DND-41 (cell line): ENCODE measurements at regions not wholly inside any gene's neighbourhood (a gene's known extent, or its start where the extent isn't known, plus 50 kb on each side); places are given as distances from the start of the nearest gene placed in this dataset.

Experiments used
- ATAC-seq: fragments of 200-7000 bp; cut with Tn5 transposase; 3 replicates; pipeline ENCODE4 v1.9.1; 2021; ENCODE audit warnings: low read depth; ENCODE audit not compliant: insufficient read depth
- DNase-seq: peaks from one replicate; pipeline ENCODE4 v3.0.0-alpha.2; 2020
- H2AFZ ChIP-seq: 2 replicates; pipeline ENCODE4 v1.6.0; 2012; ENCODE audit warnings: low read depth, low read length
- H3K27ac ChIP-seq: 2 replicates; pipeline ENCODE4 v1.5.1; 2012; ENCODE audit warnings: low read length, inconsistent platforms
- H3K27me3 ChIP-seq: fragments of 200-600 bp; sonication (generic); 2 replicates; pipeline ENCODE4 v1.6.0; 2012; ENCODE audit warnings: low read length, mild to moderate bottlenecking, inconsistent platforms; ENCODE audit not compliant: insufficient read depth, poor library complexity
- H3K36me3 ChIP-seq: 2 replicates; pipeline ENCODE4 v1.5.1; 2012; ENCODE audit warnings: low read length, inconsistent platforms; ENCODE audit not compliant: insufficient read depth
- H3K4me1 ChIP-seq: 2 replicates; pipeline ENCODE4 v1.5.1; 2012; ENCODE audit warnings: mild to moderate bottlenecking, low read length; ENCODE audit not compliant: insufficient read depth
- H3K4me2 ChIP-seq: 2 replicates; pipeline ENCODE4 v1.6.0; 2012; ENCODE audit warnings: mild to moderate bottlenecking, moderate library complexity, low read length, inconsistent platforms; ENCODE audit not compliant: insufficient read depth
- H3K4me3 ChIP-seq, 2 experiments: fragments of 200-600 bp in 1 of 2; shearing (Covaris generic) in 1 of 2; 2 replicates each; pipeline ENCODE4 v1.5.1; 2012 to 2016; ENCODE audit warnings: inconsistent platforms in 2 of 2, low read length in 2 of 2, mild to moderate bottlenecking in 2 of 2, low read depth in 1 of 2, moderate library complexity in 1 of 2
- H3K79me2 ChIP-seq: 2 replicates; pipeline ENCODE4 v1.6.0; 2012; ENCODE audit warnings: low read length, inconsistent platforms; ENCODE audit not compliant: insufficient read depth
- H3K9ac ChIP-seq: 2 replicates; pipeline ENCODE4 v1.6.0; 2012; ENCODE audit warnings: low read depth, mild to moderate bottlenecking, inconsistent platforms, low read length, moderate library complexity
- H3K9me3 ChIP-seq: 2 replicates; pipeline ENCODE4 v1.5.1; 2012; ENCODE audit warnings: low read length, moderate library complexity, mild to moderate bottlenecking, inconsistent platforms; ENCODE audit not compliant: insufficient read depth, severe bottlenecking
- H4K20me1 ChIP-seq: 2 replicates; pipeline ENCODE4 v1.6.0; 2012; ENCODE audit warnings: low read length; ENCODE audit not compliant: insufficient read depth
- CTCF ChIP-seq: IDR thresholded peaks from 2 replicates; pipeline ENCODE4 v1.5.1; 2012; ENCODE audit warnings: borderline replicate concordance, low read length, moderate library complexity, mild to moderate bottlenecking; ENCODE audit not compliant: poor library complexity, severe bottlenecking; ENCODE audit errors: extremely low read depth
- EZH2 ChIP-seq: IDR thresholded peaks from 3 replicates; pipeline ENCODE4 v1.6.1; 2012; ENCODE audit warnings: borderline replicate concordance, low read depth, mild to moderate bottlenecking, moderate library complexity, low read length, inconsistent platforms; ENCODE audit not compliant: severe bottlenecking

DNA sequence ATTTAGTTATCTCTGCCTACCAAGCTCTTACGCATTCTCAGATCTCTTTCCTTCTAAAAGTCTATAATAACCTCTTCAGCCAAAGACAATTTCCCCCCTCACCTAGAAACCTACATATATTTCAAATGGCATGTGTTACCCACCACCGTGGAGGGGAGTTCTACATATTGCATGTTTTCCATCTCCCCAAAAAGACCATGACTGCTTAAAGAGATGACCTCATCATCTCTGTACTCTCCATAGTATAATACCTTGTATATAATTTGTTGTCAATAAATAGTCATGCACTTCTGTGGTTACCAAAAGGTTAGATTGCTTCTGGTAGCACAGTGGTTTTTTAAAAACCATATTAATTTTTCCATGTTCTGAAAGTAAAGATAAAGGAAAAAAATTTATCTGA lies 148.4 kb downstream of the TBX18 start:
- Histone ChIP-seq H3K27me3 (no peaks in the 10 kb centered on the region), H3K4me2 (no peak overlapping the region), H4K20me1 (no peaks in the 10 kb centered on the region), H3K9me3 (no peaks in the 10 kb centered on the region), H3K9ac (no peak overlapping the region), H2AFZ (no peak overlapping the region), H3K79me2 (no peaks in the 10 kb centered on the region), H3K27ac (no peak overlapping the region), H3K4me3 (no peak overlapping the region), H3K36me3 (no peaks in the 10 kb centered on the region), H3K4me1 (no peaks in the 10 kb centered on the region)
- no peak for TF ChIP-seq CTCF
- TF ChIP-seq EZH2, result no peak
- DNase-seq (no peak), ATAC-seq (no peak)

GRCh38 chr6:84615113-84615850 lies 149.1 kb downstream of the TBX18 start:
- no peaks in the 10 kb centered on the region for H3K4me1 ChIP-seq
- no peaks in the 10 kb centered on the region for H3K79me2 ChIP-seq
- H3K9me3 ChIP-seq, result no peaks in the 10 kb centered on the region
- H3K4me2 ChIP-seq, result no peak overlapping the region
- H4K20me1 ChIP-seq, result no peaks in the 10 kb centered on the region
- ATAC-seq (no peak), DNase-seq (no peak)
- no peak overlapping the region for H3K4me3 ChIP-seq
- no peak for TF ChIP-seq CTCF
- TF ChIP-seq EZH2, result no peak
- H2AFZ ChIP-seq, result no peak overlapping the region
- no peak overlapping the region for H3K9ac ChIP-seq
- H3K27me3 ChIP-seq, result no peaks in the 10 kb centered on the region
- no peak overlapping the region for H3K27ac ChIP-seq
- no peaks in the 10 kb centered on the region for H3K36me3 ChIP-seq

- Histone ChIP-seq H3K4me3 (no peak overlapping the region), H3K4me2 (no peak overlapping the region), H3K36me3 (no peaks in the 10 kb centered on the region), H3K27ac (no peak overlapping the region), H3K79me2 (no peaks in the 10 kb centered on the region), H3K4me1 (no peaks in the 10 kb centered on the region), H3K9me3 (no peaks in the 10 kb centered on the region), H2AFZ (no peak overlapping the region), H4K20me1 (no peaks in the 10 kb centered on the region), H3K27me3 (no peaks in the 10 kb centered on the region), H3K9ac (no peak overlapping the region)
- ATAC-seq, result no peak
- TF ChIP-seq EZH2 (no peak), CTCF (no peak)
- DNase-seq, result no peak
Measured at GRCh38 chr6:84606860-84607259, 157.5 kb downstream of the TBX18 start.
